ENCODE measurements at regions not wholly inside any gene's neighbourhood (a gene's known extent, or its start where the extent isn't known, plus 50 kb on each side); places are given as distances from the start of the nearest gene placed in this dataset.

GRCh38 chrX:150255441-150256296 lies 107.4 kb upstream of the MAMLD1 start:
- no peaks in the 10 kb centered on the region for H3F3A ChIP-seq (replicated peaks; ENCODE audit: insufficient read depth)
- no peak overlapping the region for H3K4me3 ChIP-seq (ENCODE audit: low read depth in 2 of 2, low read length in 1 of 2)
- ChIA-PET POLR2A (no interaction called here), CTCF (no interaction called here)
- no peak overlapping the region for H3K9ac ChIP-seq
- TF ChIP-seq SMC3 (IDR thresholded peaks at IDR 0.05; ENCODE audit: low read depth, low read length) (no peak), MAX (IDR thresholded peaks at IDR 0.05; ENCODE audit: low read depth) (no peak), TCF12 (IDR thresholded peaks at IDR 0.05) (no peak), SIN3A (IDR thresholded peaks at IDR 0.05; ENCODE audit: borderline replicate concordance, low read depth, low read length) (no peak), RXRA (IDR thresholded peaks at IDR 0.05; ENCODE audit: borderline replicate concordance, low read depth) (no peak), MXI1 (IDR thresholded peaks at IDR 0.05; ENCODE audit: low read depth, low read length) (no peak), ELF1 (IDR thresholded peaks at IDR 0.05) (no peak), FOSL2 (IDR thresholded peaks at IDR 0.05; ENCODE audit: borderline replicate concordance, low read depth) (no peak), FOXJ3 (CRISPR knock-in tag; IDR thresholded peaks at IDR 0.05) (no peak), GABPA (IDR thresholded peaks at IDR 0.05; ENCODE audit: low read depth) (no peak), NFIC (IDR thresholded peaks at IDR 0.05; ENCODE audit: borderline replicate concordance) (no peak), FOXM1 (IDR thresholded peaks at IDR 0.05; ENCODE audit: low read depth) (no peak)
- no peak for DNase-seq
- no peak overlapping the region for H3K27ac ChIP-seq (ENCODE audit: low read depth in 2 of 2, low read length in 1 of 2)
- H3K4me2 ChIP-seq = no peak overlapping the region
- no peak overlapping the region for H2AFZ ChIP-seq (ENCODE audit: low read depth)
- no peaks in the 10 kb centered on the region for H3K36me3 ChIP-seq (replicated peaks in 1 of 2; ENCODE audit: control insufficient read depth in 1 of 2, insufficient read depth in 2 of 2, low read length in 1 of 2)
- H3K79me2 ChIP-seq (ENCODE audit: insufficient read depth) = no peaks in the 10 kb centered on the region
- H3K9me2 ChIP-seq = no peaks in the 10 kb centered on the region
- H3K4me1 ChIP-seq (ENCODE audit: control insufficient read depth in 1 of 2, insufficient read depth in 2 of 2, low read depth in 1 of 2, low read length in 1 of 2) = no peaks in the 10 kb centered on the region
- 49% methylated on average over 6 of the region's 9 CpGs for WGBS (ENCODE audit: low lambda C conversion rate)
- H3K27me3 ChIP-seq (ENCODE audit: insufficient read depth) = no peaks in the 10 kb centered on the region
- no peaks in the 10 kb centered on the region for H3K9me3 ChIP-seq
- H4K20me1 ChIP-seq (ENCODE audit: insufficient read depth) = no peaks in the 10 kb centered on the region

- TF ChIP-seq GATA2 (CRISPR knock-in tag; IDR thresholded peaks at IDR 0.05) (no peak), ZBTB33 (IDR thresholded peaks at IDR 0.05; ENCODE audit: borderline replicate concordance, low read depth) (no peak), USF1 (IDR thresholded peaks at IDR 0.05; ENCODE audit: borderline replicate concordance, low read depth) (no peak), RAD21 (IDR thresholded peaks at IDR 0.05; ENCODE audit: low read length) (no peak), NRF1 (IDR thresholded peaks at IDR 0.05; ENCODE audit: low read depth, low read length) (no peak)
- Histone ChIP-seq H3K4me3 (ENCODE audit: low read depth in 2 of 2, low read length in 1 of 2) (no peak overlapping the region), H3K27me3 (ENCODE audit: insufficient read depth) (no peaks in the 10 kb centered on the region), H3K4me1 (ENCODE audit: control insufficient read depth in 1 of 2, insufficient read depth in 2 of 2, low read depth in 1 of 2, low read length in 1 of 2) (no peaks in the 10 kb centered on the region), H3K9me3 (no peaks in the 10 kb centered on the region), H3K9me2 (no peaks in the 10 kb centered on the region), H3K36me3 (replicated peaks in 1 of 2; ENCODE audit: control insufficient read depth in 1 of 2, insufficient read depth in 2 of 2, low read length in 1 of 2) (no peaks in the 10 kb centered on the region), H3K4me2 (no peak overlapping the region), H2AFZ (ENCODE audit: low read depth) (no peak overlapping the region), H4K20me1 (ENCODE audit: insufficient read depth) (no peaks in the 10 kb centered on the region), H3K79me2 (ENCODE audit: insufficient read depth) (no peaks in the 10 kb centered on the region), H3F3A (replicated peaks; ENCODE audit: insufficient read depth) (no peaks in the 10 kb centered on the region), H3K9ac (no peak overlapping the region), H3K27ac (ENCODE audit: low read depth in 2 of 2, low read length in 1 of 2) (no peak overlapping the region)
- no peak for DNase-seq
- 13% methylated on average over 2 of the region's 2 CpGs for WGBS (ENCODE audit: low lambda C conversion rate)
- ChIA-PET CTCF (no interaction called here), POLR2A (no interaction called here)
These were observed 106.8 kb upstream of the MAMLD1 start for GRCh38 chrX:150256297-150256650.
